ENCODE measurements at regions not wholly inside any gene's neighbourhood (a gene's known extent, or its start where the extent isn't known, plus 50 kb on each side); places are given as distances from the start of the nearest gene placed in this dataset.
"Not testable (repeated sequence)": the region's sequence is repeated elsewhere in the genome, so short reads cannot be mapped to it uniquely, and the experiment has no call there.

DNA sequence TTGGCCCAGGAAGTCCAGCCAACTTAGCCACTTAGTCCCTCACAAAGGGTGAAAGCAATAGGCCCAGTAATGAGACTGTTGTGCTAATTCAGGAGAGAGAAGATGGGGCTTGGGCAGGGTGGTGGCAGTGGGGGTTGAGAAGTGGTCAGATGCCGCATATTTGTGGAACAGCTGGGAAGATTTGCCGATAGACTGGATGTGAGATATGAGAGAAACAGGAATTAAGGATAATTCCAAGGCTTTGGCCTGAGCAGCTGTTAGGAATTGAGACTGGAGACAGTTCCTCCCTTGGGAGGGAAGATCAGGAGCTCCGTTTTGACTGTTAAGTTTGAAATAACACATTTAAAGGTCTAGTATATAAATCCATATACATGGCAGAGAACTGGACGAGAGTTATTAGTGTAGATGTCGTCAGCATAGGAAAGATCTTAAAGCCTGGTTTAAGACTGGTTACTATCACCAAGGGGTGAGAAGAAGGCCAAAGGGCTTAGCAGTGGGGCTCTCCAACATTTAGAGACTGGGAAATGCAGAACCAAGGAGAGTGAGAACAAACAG lies 323.7 kb upstream of the FAM78B start:
- peak; percentile 12 for DNase-seq (ENCODE audit: low spot score)
- TF ChIP-seq, protein P1, sequence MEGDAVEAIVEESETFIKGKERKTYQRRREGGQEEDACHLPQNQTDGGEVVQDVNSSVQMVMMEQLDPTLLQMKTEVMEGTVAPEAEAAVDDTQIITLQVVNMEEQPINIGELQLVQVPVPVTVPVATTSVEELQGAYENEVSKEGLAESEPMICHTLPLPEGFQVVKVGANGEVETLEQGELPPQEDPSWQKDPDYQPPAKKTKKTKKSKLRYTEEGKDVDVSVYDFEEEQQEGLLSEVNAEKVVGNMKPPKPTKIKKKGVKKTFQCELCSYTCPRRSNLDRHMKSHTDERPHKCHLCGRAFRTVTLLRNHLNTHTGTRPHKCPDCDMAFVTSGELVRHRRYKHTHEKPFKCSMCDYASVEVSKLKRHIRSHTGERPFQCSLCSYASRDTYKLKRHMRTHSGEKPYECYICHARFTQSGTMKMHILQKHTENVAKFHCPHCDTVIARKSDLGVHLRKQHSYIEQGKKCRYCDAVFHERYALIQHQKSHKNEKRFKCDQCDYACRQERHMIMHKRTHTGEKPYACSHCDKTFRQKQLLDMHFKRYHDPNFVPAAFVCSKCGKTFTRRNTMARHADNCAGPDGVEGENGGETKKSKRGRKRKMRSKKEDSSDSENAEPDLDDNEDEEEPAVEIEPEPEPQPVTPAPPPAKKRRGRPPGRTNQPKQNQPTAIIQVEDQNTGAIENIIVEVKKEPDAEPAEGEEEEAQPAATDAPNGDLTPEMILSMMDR (IDR thresholded peaks at IDR 0.05; ENCODE audit: borderline replicate concordance, control extremely low read depth, extremely low read depth, insufficient read depth, missing control alignments), result no peak
- in situ Hi-C loops (cut with MboI; ENCODE audit: low sequenced_read_pairs, unreplicated experiment), result loop anchor here (25.0 kb wide), 1 partner anchor 878 kb away; no protein-coding TSS in a partner anchor

DNA sequence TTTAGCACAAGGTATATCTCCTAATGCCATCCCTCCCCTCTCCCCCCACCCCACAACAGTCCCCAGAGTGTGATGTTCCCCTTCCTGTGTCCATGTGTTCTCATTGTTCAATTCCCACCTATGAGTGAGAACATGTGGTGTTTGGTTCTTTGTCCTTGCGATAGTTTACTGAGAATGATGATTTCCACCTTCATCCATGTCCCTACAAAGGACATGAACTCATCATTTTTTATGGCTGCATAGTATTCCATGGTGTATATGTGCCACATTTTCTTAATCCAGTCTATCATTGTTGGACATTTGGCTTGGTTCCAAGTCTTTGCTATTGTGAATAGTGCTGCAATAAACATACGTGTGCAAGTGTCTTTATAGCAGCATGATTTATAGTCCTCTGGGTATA lies 327.0 kb upstream of the FAM78B start:
- in situ Hi-C loops (cut with MboI; ENCODE audit: low sequenced_read_pairs, unreplicated experiment), result loop anchor here (25.0 kb wide), 1 partner anchor 881 kb away; no protein-coding TSS in a partner anchor

DNA sequence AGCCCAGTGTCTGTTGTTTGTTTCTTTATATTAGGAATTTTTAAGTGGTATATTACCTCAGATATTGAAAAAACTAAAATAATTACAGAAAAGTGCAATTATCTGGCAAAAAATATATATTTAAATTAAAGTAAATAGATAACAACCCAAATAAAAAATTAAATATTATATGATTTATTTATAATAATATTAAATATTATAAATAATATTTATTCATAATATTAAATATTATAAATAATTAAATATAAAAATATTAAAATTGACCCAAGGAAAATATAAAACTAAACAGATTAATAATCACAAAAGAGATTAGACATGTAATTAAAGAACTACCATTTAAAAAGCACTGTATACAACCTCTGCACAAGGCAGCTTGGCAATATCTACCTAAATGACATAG lies 331.9 kb upstream of the POGK start:
- in situ Hi-C loops (cut with MboI; ENCODE audit: low sequenced_read_pairs, unreplicated experiment), result no loop called here
- TF ChIP-seq, protein P1 (IDR thresholded peaks at IDR 0.05; ENCODE audit: borderline replicate concordance, control extremely low read depth, extremely low read depth, insufficient read depth, missing control alignments), result no peak
- no peak for DNase-seq (ENCODE audit: low spot score)

More for the DNA sequence above, 327.0 kb upstream of the FAM78B start:
- DNase-seq (ENCODE audit: low spot score), result not testable (repeated sequence)

DNA sequence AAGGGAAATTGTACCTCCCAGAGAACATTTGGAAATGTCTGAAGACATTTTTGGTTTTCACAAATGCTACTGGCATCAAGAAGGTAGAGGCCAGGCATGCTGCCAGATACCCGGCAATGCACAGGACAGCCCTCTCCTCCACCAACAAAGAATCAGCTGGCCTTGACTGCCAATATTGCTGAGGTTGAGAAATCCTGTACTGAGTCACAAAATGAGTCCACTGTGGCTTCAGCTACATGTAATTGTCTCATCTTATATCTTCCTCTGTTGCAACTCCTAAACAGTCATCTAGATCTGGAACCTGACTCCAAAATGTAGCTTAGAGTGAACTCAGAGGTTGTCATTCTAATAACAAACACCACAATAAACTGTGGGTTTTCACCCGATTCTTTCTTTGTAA lies 327.5 kb upstream of the POGK start:
- no peak for DNase-seq (ENCODE audit: low spot score)
- TF ChIP-seq, protein P1 (IDR thresholded peaks at IDR 0.05; ENCODE audit: borderline replicate concordance, control extremely low read depth, extremely low read depth, insufficient read depth, missing control alignments), result no peak
- in situ Hi-C loops (cut with MboI; ENCODE audit: low sequenced_read_pairs, unreplicated experiment), result no loop called here

DNA sequence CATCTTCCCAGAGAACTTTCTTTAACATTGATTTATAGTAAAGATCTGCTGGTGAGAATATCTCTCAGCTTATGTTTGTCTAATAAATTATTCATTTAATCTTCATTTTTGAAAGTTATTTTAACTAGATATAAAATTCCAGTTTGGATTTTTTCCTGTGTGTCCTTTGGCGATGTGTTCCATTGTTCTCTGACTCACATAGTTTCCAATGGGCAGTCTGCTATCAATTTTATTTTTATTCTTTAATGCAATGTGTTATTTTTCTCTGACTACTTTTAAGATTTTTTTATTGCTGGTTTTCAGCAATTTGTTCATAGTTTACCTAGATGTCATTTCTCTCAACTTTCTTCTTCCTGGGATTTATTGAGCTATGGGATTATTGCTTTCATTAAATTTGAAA lies 325.2 kb upstream of the POGK start:
- TF ChIP-seq, protein P1 (IDR thresholded peaks at IDR 0.05; ENCODE audit: borderline replicate concordance, control extremely low read depth, extremely low read depth, insufficient read depth, missing control alignments), result no peak
- no peak for DNase-seq (ENCODE audit: low spot score)
- in situ Hi-C loops (cut with MboI; ENCODE audit: low sequenced_read_pairs, unreplicated experiment), result no loop called here

DNA sequence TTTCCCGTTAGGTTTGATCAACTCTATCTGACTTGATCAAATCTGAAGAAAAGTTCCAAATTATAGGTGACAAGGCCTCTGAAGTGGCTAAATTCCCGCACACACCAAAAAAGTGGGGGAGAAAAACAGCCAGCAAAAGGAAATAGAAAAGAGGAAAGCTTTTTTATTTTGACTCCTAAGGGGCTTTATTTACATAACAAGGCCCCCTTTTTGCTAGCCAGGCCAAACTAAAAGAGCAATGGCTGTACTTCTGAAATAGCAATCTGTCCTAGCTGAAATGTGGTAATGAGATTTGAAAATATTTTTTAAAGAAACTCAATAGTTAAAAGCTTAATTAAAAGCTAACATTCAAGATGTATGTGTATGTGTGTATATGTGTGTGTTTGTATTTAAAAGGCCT lies 311.5 kb upstream of the POGK start:
- no peak for DNase-seq (ENCODE audit: low spot score)
- TF ChIP-seq, protein P1 (IDR thresholded peaks at IDR 0.05; ENCODE audit: borderline replicate concordance, control extremely low read depth, extremely low read depth, insufficient read depth, missing control alignments), result no peak
- in situ Hi-C loops (cut with MboI; ENCODE audit: low sequenced_read_pairs, unreplicated experiment), result no loop called here

DNA sequence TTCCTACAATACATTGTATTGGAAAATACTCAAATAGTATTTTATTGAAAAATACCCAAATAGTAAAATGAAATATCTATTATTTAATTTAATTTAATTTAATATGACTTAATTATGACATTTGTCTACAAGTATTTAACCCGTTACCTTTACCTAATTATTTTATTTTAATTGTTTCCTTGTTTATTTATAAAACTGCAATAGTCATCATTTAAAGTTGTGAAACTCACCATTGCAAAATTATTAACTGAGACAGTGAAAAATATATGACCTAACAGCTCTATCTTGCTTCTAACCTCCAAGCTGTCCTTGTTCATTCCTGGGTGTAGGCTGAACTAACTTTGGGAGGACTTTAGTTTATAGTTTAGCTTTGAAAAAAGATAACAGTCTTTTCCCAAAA lies 300.6 kb upstream of the POGK start:
- no peak for DNase-seq (ENCODE audit: low spot score)
- in situ Hi-C loops (cut with MboI; ENCODE audit: low sequenced_read_pairs, unreplicated experiment), result no loop called here
- TF ChIP-seq, protein P1 (IDR thresholded peaks at IDR 0.05; ENCODE audit: borderline replicate concordance, control extremely low read depth, extremely low read depth, insufficient read depth, missing control alignments), result no peak
